ENCODE measurements at regions not wholly inside any gene's neighbourhood (a gene's known extent, or its start where the extent isn't known, plus 50 kb on each side); places are given as distances from the start of the nearest gene placed in this dataset.

DNA sequence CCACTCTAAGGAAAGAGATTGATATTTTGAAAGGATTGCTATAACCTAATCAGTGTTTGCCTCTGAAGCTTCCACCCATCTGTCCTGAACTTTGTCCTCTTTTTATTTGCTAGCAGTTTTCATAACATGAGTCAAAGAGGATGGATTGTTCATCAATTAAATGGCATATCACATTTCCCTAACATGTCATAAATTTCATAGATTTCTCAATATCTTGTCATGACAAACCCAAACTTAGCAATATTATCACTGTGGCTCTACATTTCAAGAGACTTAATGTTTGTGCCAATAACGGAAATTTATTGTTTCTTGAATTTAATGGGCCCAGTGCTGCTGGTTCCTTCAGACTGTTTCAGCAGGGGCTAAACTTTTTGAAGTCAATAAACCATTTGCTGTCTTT is 330.3 kb downstream of the CAAP1 start:
- 82 to 92% methylated on average over 1 of the region's 1 CpG for WGBS, 2 donors
- TF ChIP-seq, protein P1, sequence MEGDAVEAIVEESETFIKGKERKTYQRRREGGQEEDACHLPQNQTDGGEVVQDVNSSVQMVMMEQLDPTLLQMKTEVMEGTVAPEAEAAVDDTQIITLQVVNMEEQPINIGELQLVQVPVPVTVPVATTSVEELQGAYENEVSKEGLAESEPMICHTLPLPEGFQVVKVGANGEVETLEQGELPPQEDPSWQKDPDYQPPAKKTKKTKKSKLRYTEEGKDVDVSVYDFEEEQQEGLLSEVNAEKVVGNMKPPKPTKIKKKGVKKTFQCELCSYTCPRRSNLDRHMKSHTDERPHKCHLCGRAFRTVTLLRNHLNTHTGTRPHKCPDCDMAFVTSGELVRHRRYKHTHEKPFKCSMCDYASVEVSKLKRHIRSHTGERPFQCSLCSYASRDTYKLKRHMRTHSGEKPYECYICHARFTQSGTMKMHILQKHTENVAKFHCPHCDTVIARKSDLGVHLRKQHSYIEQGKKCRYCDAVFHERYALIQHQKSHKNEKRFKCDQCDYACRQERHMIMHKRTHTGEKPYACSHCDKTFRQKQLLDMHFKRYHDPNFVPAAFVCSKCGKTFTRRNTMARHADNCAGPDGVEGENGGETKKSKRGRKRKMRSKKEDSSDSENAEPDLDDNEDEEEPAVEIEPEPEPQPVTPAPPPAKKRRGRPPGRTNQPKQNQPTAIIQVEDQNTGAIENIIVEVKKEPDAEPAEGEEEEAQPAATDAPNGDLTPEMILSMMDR (IDR thresholded peaks at IDR 0.05): no peak
- TF ChIP-seq POLR2A (IDR thresholded peaks at IDR 0.05): no peak

DNA sequence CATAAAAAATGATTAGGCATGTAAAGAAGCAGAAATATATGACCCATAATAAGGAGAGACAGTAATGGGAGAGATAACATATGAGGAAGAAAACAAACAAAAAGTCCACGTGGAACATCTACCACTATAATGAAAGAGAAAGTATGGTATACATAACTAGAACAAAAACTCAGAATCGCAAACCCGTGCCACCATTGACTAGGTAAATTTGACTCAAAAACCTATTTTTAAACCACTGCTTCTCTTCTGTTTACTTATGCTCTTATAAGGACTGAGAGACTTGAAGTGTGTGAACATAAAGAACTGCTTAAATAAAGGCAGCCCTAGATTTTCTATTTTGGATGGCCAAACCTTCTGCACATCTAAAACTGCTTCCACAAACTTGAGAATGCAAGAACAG is 330.7 kb downstream of the CAAP1 start:
- DNase-seq (ENCODE audit: low spot score in 2 of 2): no peak

More for the DNA sequence above, 330.3 kb downstream of the CAAP1 start:
- DNase-seq (ENCODE audit: low spot score in 2 of 2): no peak
- no peak overlapping the region for H3K4me3 ChIP-seq (ENCODE audit: low read depth, poor library complexity, severe bottlenecking)
- intact Hi-C loops (cut with DNase I; ENCODE audit: low total_unique reads): no loop called here

DNA sequence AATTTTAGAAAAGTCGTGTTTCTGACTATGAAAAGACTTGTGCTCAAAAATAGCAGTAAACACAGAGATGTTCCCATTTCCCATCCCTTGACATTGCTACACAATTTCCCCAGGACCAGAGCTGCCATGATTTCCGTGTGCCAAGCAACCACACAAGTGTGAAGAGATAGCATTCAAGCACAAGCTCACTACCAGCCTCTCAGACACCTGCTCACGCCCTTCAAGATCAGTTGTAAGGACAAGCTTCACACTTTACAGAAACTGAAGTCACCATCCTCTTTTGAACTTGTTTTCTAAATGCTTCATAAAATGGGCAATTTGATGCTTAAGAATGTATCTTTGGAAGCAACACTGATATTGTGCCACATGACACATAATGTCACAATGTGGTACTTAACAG is 333.1 kb downstream of the CAAP1 start:
- 81 to 82% methylated on average over 3 of the region's 3 CpGs for WGBS, 2 donors
- TF ChIP-seq POLR2A (IDR thresholded peaks at IDR 0.05): no peak
- TF ChIP-seq, protein P1 (IDR thresholded peaks at IDR 0.05): no peak
- no peak overlapping the region for H3K4me3 ChIP-seq (ENCODE audit: low read depth, poor library complexity, severe bottlenecking)
- intact Hi-C loops (cut with DNase I; ENCODE audit: low total_unique reads): no loop called here
- DNase-seq (ENCODE audit: low spot score in 2 of 2): no peak

More for the DNA sequence above, 330.7 kb downstream of the CAAP1 start:
- WGBS, 2 donors: 83 to 92% methylated on average over 3 of the region's 3 CpGs
- no peak overlapping the region for H3K4me3 ChIP-seq (ENCODE audit: low read depth, poor library complexity, severe bottlenecking)
- TF ChIP-seq POLR2A (IDR thresholded peaks at IDR 0.05): no peak
- TF ChIP-seq, protein P1 (IDR thresholded peaks at IDR 0.05): no peak
- intact Hi-C loops (cut with DNase I; ENCODE audit: low total_unique reads): no loop called here

DNA sequence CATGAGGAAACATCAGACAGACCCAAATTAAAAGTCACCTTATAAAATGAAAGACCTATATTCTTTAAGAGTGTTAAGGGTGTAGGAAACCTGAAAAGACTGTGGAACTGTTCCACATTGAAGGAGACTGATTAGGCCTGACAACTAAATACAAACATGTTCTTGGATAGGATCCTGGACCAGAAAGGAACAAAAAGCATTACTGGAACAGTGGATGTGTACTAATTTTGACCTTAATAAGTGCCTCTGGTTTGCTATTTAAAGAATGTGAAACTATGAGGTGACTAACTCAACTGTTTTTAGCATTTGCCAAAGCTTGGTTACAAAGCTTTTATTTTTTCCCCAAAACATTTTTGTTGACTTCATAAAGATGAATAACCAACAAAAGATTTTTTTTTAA is 340.6 kb downstream of the CAAP1 start:
- TF ChIP-seq, protein P1 (IDR thresholded peaks at IDR 0.05): no peak
- TF ChIP-seq POLR2A (IDR thresholded peaks at IDR 0.05): no peak
- no peak for DNase-seq (ENCODE audit: low spot score in 2 of 2)
- intact Hi-C loops (cut with DNase I; ENCODE audit: low total_unique reads): no loop called here

DNA sequence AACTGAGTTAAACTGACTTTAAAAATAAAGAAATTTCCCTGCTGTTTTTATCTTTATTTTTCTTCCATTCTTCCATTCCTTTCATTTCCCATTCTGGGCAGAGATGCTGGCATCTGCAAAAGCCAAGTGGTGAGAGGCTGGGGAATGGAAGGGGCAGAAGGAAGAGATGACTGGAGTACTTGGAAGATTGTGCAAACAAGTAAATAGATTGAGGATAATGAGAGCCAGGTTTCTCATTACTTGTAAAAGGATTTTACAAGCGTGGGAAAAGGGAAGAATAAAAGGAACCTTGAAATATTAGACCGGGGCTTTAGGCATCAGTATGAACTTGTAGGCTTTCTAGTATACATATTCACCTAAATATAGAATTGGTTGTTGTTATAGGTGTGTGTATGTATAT is 341.2 kb downstream of the CAAP1 start:
- intact Hi-C loops (cut with DNase I; ENCODE audit: low total_unique reads): no loop called here
- WGBS, 2 donors: 56 to 60% methylated on average over 2 of the region's 2 CpGs
- TF ChIP-seq POLR2A (IDR thresholded peaks at IDR 0.05): no peak
- TF ChIP-seq, protein P1 (IDR thresholded peaks at IDR 0.05): no peak
- DNase-seq (ENCODE audit: low spot score in 2 of 2): no peak
- H3K4me3 ChIP-seq (ENCODE audit: low read depth, poor library complexity, severe bottlenecking): no peak overlapping the region

More for the DNA sequence above, 340.6 kb downstream of the CAAP1 start:
- no peak overlapping the region for H3K4me3 ChIP-seq (ENCODE audit: low read depth, poor library complexity, severe bottlenecking)

DNA sequence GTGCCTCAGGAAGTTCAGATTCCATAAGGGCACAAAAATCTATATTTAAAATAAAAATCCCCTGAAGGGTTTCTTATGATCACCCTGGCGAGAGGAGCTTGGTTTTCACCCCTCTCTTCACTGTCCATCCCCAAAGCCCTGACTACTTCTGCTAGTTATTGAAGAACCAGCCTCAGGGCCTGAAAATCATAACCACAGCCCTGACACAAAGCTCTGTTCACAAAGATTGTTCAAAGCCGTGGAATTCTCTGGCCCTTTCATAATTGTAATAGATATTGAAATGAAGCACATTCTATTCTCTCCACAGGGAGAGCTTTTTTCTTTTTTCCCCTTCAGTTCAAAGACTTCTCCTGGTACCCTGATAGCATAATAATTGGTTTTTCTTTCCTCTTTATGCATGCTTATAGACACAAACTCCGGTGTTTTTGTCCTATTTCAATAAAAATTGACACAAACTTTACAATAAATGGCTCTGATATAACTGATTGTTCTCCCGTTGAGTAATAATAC is 343.8 kb downstream of the CAAP1 start:
- 73 to 76% methylated on average over 4 of the region's 4 CpGs for WGBS, 2 donors
- TF ChIP-seq, protein P1 (IDR thresholded peaks at IDR 0.05): no peak
- TF ChIP-seq POLR2A (IDR thresholded peaks at IDR 0.05): no peak
- no peak overlapping the region for H3K4me3 ChIP-seq (ENCODE audit: low read depth, poor library complexity, severe bottlenecking)
- intact Hi-C loops (cut with DNase I; ENCODE audit: low total_unique reads): no loop called here
- DNase-seq (ENCODE audit: low spot score in 2 of 2): no peak

Data from lower leg skin (tissue), 4 donors.